ENCODE measurements at regions not wholly inside any gene's neighbourhood (a gene's known extent, or its start where the extent isn't known, plus 50 kb on each side); places are given as distances from the start of the nearest gene placed in this dataset.
"Not testable (repeated sequence)": the region's sequence is repeated elsewhere in the genome, so short reads cannot be mapped to it uniquely, and the experiment has no call there.

DNA sequence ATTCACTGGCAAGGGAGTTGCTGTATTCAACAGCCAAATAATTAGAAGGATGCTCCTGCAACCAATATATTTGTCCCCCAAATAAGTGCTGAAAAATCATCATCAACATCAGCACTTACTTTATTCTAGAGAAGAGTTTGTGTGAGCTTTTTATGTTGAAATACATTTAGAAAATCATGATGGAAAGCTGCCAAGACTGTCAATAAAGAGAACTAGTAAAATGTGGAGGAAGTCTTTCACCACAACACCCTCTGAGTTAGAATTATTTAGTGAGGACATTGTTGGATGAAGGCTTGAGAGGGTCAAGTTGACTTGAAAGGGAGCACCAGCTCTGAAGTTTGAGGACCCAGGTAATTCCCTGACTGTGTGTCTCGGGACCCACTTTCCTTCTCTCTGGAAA lies 100.2 kb upstream of the TBCA start:
- intact Hi-C loops (cut with DNase I): no loop called here

DNA sequence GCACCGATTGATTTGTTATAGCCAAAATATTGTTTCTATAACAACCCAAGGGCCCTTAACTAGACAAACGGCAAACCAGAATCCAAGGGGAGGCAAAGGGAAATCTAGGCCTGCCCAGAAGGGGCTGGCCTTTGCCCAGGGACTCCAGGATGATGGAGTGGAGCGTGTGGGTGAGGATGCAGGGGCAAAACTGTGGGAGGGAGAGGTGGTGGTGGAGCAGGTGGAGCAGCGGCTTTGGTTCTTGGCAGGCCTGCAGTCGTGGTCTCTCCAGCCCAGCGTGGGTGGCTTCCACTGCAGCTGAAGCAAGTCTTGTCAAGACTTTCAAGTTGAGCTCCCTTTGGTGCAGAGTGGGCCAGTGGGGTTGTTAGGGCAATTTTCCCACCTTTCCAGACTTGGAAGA lies 98.6 kb upstream of the TBCA start:
- intact Hi-C loops (cut with DNase I): no loop called here
- DNase-seq: no peak

More for the DNA sequence above, 100.2 kb upstream of the TBCA start:
- DNase-seq: no peak

DNA sequence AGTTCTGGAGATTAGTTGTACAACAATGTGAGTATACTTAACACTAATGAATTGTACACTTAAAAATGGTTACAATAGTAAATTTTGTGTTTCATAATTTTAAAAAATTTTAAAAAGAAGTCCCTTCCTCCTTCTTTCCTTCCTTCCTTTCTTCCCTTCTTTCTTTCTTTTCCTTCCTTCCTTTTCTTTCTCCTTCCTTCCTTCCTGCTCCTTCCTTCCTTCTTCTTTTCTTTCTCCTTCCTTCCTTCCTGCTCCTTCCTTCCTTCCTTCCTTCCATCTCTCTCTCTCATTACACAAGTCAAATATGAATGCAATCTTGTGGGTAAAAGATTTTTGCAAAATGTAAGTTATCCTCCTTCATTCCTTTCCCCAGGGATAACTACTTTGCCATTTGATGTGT lies 97.1 kb upstream of the TBCA start:
- intact Hi-C loops (cut with DNase I): no loop called here
- DNase-seq: no peak

GRCh38 chr5:77871946-77872345 lies 95.8 kb upstream of the TBCA start:
- no peak for DNase-seq
- intact Hi-C loops (cut with DNase I): no loop called here

DNA sequence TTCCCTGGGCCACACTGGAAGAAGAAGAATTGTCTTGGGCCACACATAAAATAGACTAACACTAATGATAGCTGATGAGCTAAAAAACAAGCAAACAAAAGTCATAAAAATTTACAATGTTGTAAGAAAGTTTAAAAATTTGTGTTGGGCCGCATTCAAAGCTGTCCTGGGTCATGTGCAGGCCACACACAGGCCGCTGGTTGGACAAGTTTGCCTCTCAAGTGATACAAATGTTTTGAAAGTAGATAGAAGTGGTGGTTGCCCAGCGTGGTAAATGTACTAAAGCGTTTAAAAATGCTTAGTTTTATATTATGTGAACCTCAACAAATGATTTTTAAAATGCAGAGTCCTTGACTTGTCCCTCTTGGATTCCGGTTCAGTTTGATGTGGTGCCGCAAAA lies 94.9 kb upstream of the TBCA start:
- DNase-seq: no peak
- intact Hi-C loops (cut with DNase I): no loop called here

DNA sequence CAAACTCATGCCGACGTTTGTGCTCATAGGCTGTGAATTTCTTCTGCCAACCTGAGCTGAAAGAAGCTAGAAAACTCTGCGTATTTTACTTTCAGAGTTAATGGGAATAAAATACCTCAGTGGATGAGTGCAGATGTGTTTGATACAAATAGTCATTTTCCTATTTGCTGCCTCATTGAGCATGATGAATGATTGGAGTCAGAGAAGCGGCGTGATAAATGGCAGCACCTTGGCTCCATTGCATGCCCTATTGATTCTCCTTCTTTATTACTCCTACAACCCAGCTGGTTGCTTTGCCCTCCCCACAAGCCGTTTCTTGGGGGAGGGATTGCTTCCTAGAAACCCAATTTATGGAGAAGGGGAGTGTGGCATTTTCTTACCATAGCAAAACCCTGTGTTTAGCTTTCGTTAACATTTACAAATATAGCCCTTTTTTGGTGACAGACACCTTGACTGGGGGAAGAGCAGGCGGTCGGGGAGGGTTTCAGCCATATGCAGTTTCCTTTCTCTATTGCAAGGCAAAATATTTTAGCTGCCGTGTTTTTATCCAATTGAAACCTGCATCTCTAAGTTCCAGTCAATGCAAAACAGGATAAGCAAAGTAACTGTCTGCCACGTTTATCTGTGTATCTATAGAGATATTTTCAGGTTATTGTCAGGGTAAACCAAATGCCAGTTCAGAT lies 93.1 kb upstream of the TBCA start:
- no peak for DNase-seq
- intact Hi-C loops (cut with DNase I): loop anchor here (5.0 kb wide), 1 partner anchor 138 kb away; no protein-coding TSS in a partner anchor

DNA sequence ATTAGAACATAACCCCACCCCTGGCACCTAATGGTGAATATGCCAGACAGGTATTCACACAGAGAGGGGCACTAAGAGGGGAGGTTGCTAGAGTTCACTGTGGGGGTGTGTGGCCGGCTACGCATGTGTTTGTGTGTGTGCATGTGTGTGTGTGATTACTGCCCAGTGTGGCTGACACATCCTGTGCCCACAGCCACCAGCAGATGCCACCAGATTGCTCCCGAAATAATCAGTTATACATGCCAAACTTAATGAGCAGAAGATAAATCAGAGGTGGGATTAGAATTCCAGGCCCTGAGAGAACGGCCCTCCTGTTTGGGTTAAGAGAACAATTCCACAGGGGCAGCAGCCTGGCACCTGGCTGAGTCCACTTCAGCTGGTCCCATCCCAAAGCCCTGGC lies 91.8 kb upstream of the TBCA start:
- intact Hi-C loops (cut with DNase I): loop anchor here (5.0 kb wide), 1 partner anchor 139 kb away; no protein-coding TSS in a partner anchor
- DNase-seq: peak in 38 of 42 donors; percentile 17 to 84 (median 60)

- intact Hi-C loops (cut with DNase I): loop anchor here (5.0 kb wide), 1 partner anchor 140 kb away; no protein-coding TSS in a partner anchor
- no peak for DNase-seq
Measured at GRCh38 chr5:77867194-77867691, 91.1 kb upstream of the TBCA start.

DNA sequence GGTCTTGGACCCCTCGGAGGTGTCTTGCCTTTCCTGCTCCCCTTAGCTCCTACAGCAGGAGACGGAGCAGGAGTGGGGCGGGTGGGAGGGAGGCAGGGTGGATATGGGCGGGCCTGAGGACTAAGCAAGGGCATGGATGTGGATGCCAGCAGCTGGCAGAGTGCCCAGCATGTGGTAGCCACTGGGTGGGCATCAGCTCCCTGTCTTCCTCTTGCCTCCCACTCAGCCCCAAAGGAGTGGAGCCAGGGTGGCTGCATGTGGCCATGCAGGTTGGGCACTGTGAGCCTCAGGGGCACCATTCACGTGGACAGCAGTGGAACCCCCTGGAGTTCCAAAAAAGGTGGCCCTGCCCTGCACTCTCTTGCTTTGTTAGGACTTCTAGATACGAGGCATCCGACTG lies 90.1 kb upstream of the TBCA start:
- intact Hi-C loops (cut with DNase I): loop anchor here (5.0 kb wide), 1 partner anchor 141 kb away; no protein-coding TSS in a partner anchor
- DNase-seq: no peak

DNA sequence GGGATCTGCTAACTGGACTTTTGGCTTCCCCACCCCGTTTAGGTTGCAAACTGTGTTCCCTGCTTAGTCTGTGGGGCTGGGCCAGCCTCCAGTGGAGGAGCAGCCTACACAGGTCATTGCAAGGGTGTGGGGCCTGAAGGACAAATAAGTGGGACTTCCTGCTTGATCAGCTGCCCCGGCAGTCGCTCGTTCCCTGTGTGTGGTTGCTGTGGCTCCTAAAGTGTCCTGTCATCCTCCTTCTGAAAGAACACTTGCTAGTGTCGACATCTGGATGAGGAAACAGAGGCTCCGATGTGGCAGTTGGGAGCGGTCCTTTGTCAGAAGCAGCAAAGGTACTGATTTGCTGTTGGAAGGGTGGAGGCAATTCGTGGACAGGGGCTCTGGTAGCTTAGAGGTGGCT lies 88.9 kb upstream of the TBCA start:
- no peak for DNase-seq
- intact Hi-C loops (cut with DNase I): loop anchor here (5.0 kb wide), 1 partner anchor 142 kb away; no protein-coding TSS in a partner anchor

DNA sequence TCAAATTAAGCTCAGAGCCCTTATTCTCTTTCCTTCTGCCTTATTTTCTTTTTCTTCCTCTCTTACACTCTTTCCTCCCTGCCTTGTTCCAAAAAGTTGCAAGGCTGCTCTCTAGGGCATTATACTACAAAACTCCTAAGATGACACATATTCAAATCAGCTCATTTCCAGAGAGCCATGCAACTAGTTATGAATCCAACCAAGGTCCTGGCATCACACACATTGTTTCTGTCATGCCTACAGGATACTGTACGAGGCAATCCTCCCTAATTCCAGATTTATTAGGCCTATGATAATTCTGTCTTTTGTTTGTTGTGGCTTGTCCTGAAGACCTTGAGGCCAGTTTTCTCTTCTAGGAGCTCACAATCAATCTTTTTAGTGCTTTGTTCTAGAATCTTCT lies 87.0 kb upstream of the TBCA start:
- intact Hi-C loops (cut with DNase I): no loop called here
- no peak for DNase-seq

- intact Hi-C loops (cut with DNase I): no loop called here
- no peak for DNase-seq
Measured at GRCh38 chr5:77861576-77861975, 85.4 kb upstream of the TBCA start.

DNA sequence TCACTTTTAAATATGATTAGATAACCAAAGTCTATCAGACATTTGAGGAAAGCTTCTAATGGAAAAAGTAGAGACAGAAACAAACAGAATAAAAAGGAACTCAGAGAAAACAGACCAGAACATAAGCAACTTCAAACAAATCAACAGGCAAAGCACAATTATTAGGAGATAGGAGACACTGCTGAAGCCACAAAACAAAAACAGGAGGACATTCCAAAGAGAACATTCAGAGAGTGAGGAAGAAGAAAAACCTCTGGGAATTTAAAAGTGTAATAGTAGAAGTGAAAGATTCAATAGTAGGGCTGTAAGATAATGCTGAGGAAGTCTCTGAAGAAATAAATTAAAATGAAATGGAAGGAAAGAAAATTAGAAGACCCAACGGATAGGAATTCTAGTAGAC lies 83.2 kb upstream of the TBCA start:
- DNase-seq: no peak
- intact Hi-C loops (cut with DNase I): no loop called here

GRCh38 chr5:77858678-77859077 lies 82.5 kb upstream of the TBCA start:
- intact Hi-C loops (cut with DNase I); DNase-seq: not testable (repeated sequence)

DNA sequence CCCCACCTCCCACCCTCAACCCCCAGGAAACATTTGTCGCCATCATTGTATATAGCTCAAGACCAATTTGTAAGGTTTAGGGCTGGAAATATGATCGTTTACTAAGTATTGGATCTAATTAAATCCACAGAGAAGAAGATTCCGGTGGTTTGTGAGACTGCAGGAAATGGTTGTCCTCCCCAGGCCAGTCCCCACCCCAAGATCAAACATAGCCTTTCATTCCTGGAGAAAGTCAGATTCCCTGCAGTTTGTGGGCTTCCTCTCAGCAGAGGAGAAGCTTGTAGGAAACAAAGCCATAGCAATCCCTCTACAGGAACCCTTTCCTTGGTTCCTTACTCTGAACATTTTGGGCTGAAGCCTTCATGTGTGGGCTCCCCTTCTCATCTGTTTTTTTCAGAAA lies 79.2 kb upstream of the TBCA start:
- DNase-seq: no peak
- intact Hi-C loops (cut with DNase I): no loop called here

- DNase-seq: no peak
- intact Hi-C loops (cut with DNase I): loop anchor here (5.0 kb wide), 1 partner anchor 76 kb away; the partner anchor contains the start of gene TBCA
Measured at GRCh38 chr5:77853353-77853907, 77.3 kb upstream of the TBCA start.

DNA sequence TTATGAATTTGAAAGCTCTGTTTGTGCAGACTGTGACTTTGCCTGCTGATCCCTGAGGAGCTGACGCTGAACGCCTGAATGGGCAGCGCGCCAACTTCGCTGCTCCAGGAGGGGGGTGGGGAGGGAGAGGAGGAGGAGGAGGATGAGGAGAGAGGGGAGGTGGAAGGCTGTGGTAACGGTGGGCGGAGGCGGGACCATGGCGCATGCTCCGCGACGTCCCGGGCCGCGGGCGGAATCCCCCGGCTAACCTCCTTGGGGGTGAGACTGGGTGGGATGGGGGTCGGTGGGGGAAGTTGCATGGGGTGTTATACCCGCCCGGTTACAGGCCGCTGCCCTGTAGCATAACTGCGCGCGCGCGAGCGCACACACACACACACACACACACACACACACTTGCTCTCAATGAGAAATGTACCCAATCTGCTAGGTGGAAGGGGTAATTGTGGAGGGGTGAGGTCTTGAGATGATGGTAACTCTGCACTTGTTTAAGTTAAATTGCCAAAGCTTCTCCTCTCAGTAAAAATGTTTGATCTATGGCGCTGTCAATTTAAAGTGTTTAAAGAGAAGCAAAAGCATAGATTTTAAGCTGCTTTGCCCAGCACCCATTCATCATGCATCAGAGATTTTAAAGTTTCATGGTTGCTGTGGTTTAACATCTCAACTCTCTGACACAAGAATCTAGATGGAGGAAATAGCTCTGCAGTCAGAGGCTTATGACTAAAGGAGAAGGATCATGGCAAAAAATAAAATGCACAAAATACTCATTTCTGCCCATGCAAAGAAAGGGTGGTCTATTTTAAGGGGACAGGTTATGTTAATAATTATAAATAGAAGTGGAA lies 76.6 kb upstream of the TBCA start:
- intact Hi-C loops (cut with DNase I): loop anchor here (5.0 kb wide), 1 partner anchor 75 kb away; the partner anchor contains the start of gene TBCA
- DNase-seq: peak; percentile 50 to 93 (median 84)

GRCh38 chr5:77852068-77852513 lies 76.0 kb upstream of the TBCA start:
- intact Hi-C loops (cut with DNase I): loop anchor here (5.0 kb wide), 1 partner anchor 75 kb away; the partner anchor contains the start of gene TBCA
- no peak for DNase-seq
